Fibroblast of lung (primary cell): ENCODE measurements at regions not wholly inside any gene's neighbourhood (a gene's known extent, or its start where the extent isn't known, plus 50 kb on each side); places are given as distances from the start of the nearest gene placed in this dataset.

ENCODE experiments used
- CTCF ChIP-seq, 2 donors: IDR thresholded peaks in 1 of 2; conservative IDR thresholded peaks in 1 of 2; 1 replicate in 1 of 2; 2 replicates in 1 of 2; pipeline ENCODE4 v1.5.1; 2011 to 2012; ENCODE audit warnings: low read length in 2 of 2, control low read depth in 1 of 2, inconsistent platforms in 1 of 2, low read depth in 1 of 2, mild to moderate bottlenecking in 1 of 2
- EZH2 ChIP-seq: IDR thresholded peaks from 2 replicates; pipeline ENCODE4 v1.5.1; 2012; ENCODE audit warnings: low read length, control low read depth, mild to moderate bottlenecking; ENCODE audit errors: missing control alignments

GRCh38 chr13:71378961-71379905 is 487.8 kb downstream of the DACH1 start:
- no peak for TF ChIP-seq CTCF (conservative IDR thresholded peaks at IDR 0.05 in 1 of 2, IDR thresholded peaks at IDR 0.05 in 1 of 2; ENCODE audit: low read depth in 1 of 2, low read length in 2 of 2)
- no peak for TF ChIP-seq EZH2
